ENCODE measurements at regions not wholly inside any gene's neighbourhood (a gene's known extent, or its start where the extent isn't known, plus 50 kb on each side); places are given as distances from the start of the nearest gene placed in this dataset.

GRCh38 chr14:97688631-97689336, 891.6 kb downstream of the VRK1 start:
- Mint-ChIP-seq H3K27ac (no peak overlapping the region), H3K27me3 (no peaks in the 10 kb centered on the region), H3K9me3 (peaks cover 3% of the 10 kb centered on the region), H3K36me3 (no peaks in the 10 kb centered on the region), H3K4me3 (no peak overlapping the region), H3K4me1 (no peaks in the 10 kb centered on the region)
- ATAC-seq: no peak

DNA sequence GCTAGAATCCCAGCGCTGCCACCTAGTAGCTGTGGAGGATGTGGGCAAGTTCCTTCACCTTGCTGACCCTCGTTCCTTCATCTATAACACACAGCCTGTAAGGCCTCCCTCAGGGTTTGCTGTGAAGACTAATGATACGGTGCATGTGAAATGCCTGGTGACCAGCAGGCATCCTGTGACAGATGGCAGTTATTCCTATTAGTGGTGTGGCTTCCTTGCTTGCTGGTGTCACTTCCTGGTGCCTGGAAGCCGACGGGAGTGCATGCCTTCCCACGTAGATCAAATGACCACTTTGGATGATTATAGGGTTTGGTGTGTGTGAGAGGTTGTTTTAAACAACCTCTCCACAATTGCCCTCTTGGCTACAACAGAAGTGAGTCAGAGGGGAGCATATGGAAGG, 894.9 kb downstream of the VRK1 start:
- H3K27ac Mint-ChIP-seq: no peak overlapping the region
- H3K36me3 Mint-ChIP-seq: no peaks in the 10 kb centered on the region
- H3K27me3 Mint-ChIP-seq: no peaks in the 10 kb centered on the region
- no peak for ATAC-seq
- H3K4me3 Mint-ChIP-seq: no peak overlapping the region
- H3K9me3 Mint-ChIP-seq: peaks cover 3% of the 10 kb centered on the region
- H3K4me1 Mint-ChIP-seq: no peaks in the 10 kb centered on the region

DNA sequence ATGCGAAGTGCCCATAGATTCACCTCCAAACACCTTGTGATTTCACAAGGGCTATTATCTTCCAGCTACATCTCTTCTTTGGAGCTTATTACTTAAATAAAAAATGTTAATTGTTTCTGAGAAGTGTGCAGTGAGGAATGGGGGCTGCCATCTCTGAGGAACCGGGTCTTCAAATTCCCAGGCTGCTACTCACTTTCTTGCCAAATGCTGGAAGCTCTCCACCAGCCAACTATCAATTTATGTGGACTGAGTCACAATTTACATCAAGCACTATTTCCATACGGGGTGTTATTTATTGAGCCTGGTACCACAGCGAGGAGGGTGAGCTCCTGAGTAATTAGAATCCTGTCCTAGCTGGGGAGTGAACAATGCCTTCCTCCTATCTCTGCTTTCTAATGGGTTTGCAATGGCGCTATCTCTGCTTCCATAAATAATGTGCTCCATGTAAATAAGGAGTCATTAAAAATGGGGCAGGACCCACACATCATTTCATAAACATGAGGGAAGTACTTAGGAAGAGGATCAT, 898.3 kb downstream of the VRK1 start:
- Mint-ChIP-seq H3K27ac (no peak overlapping the region), H3K4me1 (no peaks in the 10 kb centered on the region), H3K4me3 (no peak overlapping the region), H3K36me3 (no peaks in the 10 kb centered on the region), H3K9me3 (peaks cover 8% of the 10 kb centered on the region), H3K27me3 (no peaks in the 10 kb centered on the region)
- ATAC-seq: no peak

DNA sequence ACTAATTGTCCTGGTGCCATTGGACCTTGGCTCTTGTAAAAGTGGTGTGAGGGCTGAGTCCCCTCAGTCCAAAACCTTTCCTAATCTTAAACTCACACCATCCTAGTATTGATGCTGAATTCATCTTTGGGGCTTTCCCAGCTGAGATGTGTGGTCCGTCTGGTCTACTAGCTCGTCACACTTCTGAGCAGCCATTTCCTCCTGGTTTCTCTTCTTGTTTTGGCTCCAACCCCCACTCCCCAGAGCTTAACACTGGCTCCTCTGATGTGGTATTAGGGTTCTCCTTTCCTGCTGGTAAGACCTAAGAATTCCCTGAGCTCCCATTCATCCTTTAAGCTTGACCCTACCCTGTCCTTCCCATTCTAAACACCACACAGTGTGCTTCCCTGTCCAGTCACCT, 900.6 kb downstream of the VRK1 start:
- Mint-ChIP-seq H3K9me3 (peaks cover 10% of the 10 kb centered on the region), H3K4me3 (no peak overlapping the region), H3K27me3 (no peaks in the 10 kb centered on the region), H3K4me1 (no peaks in the 10 kb centered on the region), H3K27ac (no peak overlapping the region), H3K36me3 (no peaks in the 10 kb centered on the region)
- ATAC-seq: no peak

- Mint-ChIP-seq H3K9me3 (peaks cover 10% of the 10 kb centered on the region), H3K4me3 (no peak overlapping the region), H3K27me3 (no peaks in the 10 kb centered on the region), H3K27ac (no peak overlapping the region), H3K4me1 (no peaks in the 10 kb centered on the region), H3K36me3 (no peaks in the 10 kb centered on the region)
- no peak for ATAC-seq
Measured at GRCh38 chr14:97699026-97699425, 901.8 kb downstream of the VRK1 start.

GRCh38 chr14:97703006-97703760, 906.0 kb downstream of the VRK1 start:
- no peak overlapping the region for H3K27ac Mint-ChIP-seq
- H3K9me3 Mint-ChIP-seq: peaks cover 12% of the 10 kb centered on the region
- no peaks in the 10 kb centered on the region for H3K4me1 Mint-ChIP-seq
- ATAC-seq: no peak
- no peaks in the 10 kb centered on the region for H3K27me3 Mint-ChIP-seq
- no peaks in the 10 kb centered on the region for H3K36me3 Mint-ChIP-seq
- no peak overlapping the region for H3K4me3 Mint-ChIP-seq

DNA sequence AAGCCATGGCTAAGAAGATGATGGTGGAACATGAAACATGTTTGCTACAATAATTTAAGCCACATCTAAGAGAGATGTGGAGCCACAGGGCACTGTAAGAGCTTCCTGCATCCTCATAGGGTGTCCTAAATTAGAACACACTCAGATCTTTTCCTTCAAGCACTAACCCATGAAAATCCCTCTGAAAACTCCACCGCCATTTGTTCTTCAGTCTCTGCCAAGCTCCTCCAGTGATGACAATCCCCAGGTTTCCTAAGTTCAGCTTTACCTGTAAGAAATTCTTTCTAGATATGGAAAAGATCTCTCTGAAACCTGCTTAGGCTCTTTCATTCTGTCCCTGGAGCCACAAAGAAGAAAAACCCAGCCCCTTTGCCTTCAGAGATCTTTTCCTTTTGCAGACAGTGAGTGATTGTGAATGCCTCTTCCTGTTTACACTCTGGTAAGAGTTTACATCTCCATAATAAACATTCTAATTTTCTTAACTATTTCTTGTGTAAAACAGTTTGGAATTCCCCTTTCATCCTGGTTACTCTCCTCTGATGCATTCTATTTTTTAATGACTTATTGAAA, 907.2 kb downstream of the VRK1 start:
- Mint-ChIP-seq H3K27ac (no peak overlapping the region), H3K36me3 (no peaks in the 10 kb centered on the region), H3K9me3 (peaks cover 14% of the 10 kb centered on the region), H3K4me3 (no peak overlapping the region), H3K27me3 (no peaks in the 10 kb centered on the region), H3K4me1 (no peaks in the 10 kb centered on the region)
- ATAC-seq: no peak

DNA sequence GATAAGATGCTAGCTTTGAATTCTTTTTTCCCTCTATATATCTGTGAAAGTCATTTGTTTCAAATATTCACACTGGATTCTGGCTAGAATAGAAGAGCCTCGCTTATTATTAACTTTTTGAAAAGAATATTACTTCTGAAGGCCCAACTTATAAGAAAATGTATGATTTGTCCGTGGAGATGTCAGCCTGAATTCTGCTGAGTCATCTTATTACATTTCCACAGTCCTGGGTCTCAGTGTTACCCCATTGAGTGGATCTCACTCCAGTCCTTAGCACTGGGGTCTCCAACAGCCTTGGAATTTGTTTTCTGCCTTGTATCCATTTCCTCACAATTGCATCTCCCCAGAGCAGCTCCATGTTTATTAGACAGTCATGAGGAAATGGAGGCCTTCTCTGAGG, 907.9 kb downstream of the VRK1 start:
- Mint-ChIP-seq H3K27ac (no peak overlapping the region), H3K27me3 (no peaks in the 10 kb centered on the region), H3K36me3 (no peaks in the 10 kb centered on the region), H3K9me3 (peaks cover 14% of the 10 kb centered on the region), H3K4me1 (no peaks in the 10 kb centered on the region), H3K4me3 (no peak overlapping the region)
- ATAC-seq: no peak

DNA sequence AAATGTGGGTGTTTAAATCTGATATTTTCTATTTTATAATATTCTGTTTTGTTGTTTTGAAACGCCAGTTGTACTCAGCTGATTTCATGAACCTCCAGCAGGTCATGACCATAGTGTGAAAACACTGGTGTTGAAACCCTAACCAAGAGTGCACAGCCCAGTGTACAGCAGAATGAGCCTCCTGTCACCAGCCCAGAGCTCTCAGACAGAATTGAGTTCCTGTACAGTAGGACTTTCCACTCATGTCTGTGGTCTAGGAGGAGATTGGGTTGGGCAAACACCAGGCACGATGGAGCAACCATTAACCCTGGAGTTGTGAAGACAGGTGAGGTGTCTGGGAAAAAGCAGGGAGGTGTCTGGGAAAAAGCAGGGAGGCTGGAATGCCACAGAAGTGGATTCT, 908.8 kb downstream of the VRK1 start:
- H3K4me3 Mint-ChIP-seq: no peak overlapping the region
- H3K9me3 Mint-ChIP-seq: peaks cover 14% of the 10 kb centered on the region
- no peak for ATAC-seq
- no peaks in the 10 kb centered on the region for H3K27me3 Mint-ChIP-seq
- H3K27ac Mint-ChIP-seq: no peak overlapping the region
- no peaks in the 10 kb centered on the region for H3K4me1 Mint-ChIP-seq
- no peaks in the 10 kb centered on the region for H3K36me3 Mint-ChIP-seq

DNA sequence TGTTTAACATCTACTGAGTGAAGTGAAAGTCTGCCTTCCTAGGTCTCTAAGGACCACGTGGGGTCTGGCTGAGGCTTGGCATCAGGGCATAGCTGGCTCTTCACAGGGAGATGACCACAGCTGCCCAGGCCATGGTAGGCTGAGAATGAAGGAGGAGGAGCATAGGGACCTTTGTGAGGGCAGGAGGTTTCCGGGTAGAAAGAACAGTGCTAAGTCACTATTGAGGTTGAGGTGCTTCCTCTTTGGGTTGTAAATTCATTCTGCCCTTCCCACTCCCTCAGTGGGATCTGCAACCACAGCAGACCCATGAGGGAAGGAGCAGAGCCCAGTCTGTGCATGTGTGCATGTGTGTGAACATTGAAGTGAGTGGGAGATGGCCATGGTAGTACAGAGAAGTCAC, 909.6 kb downstream of the VRK1 start:
- Mint-ChIP-seq H3K36me3 (no peaks in the 10 kb centered on the region), H3K4me3 (no peak overlapping the region), H3K4me1 (no peaks in the 10 kb centered on the region), H3K9me3 (peaks cover 11% of the 10 kb centered on the region), H3K27ac (no peak overlapping the region), H3K27me3 (no peaks in the 10 kb centered on the region)
- ATAC-seq: no peak

DNA sequence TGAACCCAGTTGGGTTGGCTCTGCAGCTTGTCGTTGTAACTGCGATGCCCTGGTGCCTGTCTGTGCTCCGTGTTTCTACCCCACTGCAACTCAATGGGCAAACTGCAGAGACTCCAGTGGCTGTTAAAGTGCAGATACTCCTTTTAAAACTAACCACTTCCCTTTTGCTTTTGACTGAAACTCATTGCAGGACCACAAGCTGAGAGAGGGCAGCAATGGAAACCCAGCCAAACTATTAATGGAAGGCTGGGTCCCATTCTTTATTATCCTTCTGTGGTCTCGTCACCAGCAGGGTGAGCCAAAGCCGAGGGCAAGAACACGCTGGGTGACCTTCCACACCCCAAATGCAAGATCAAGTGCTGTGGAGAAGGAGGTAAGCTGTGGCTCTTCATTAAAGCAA, 910.4 kb downstream of the VRK1 start:
- no peak overlapping the region for H3K4me3 Mint-ChIP-seq
- no peaks in the 10 kb centered on the region for H3K27me3 Mint-ChIP-seq
- ATAC-seq: no peak
- H3K4me1 Mint-ChIP-seq: no peaks in the 10 kb centered on the region
- H3K9me3 Mint-ChIP-seq: peaks cover 11% of the 10 kb centered on the region
- no peaks in the 10 kb centered on the region for H3K36me3 Mint-ChIP-seq
- H3K27ac Mint-ChIP-seq: no peak overlapping the region

DNA sequence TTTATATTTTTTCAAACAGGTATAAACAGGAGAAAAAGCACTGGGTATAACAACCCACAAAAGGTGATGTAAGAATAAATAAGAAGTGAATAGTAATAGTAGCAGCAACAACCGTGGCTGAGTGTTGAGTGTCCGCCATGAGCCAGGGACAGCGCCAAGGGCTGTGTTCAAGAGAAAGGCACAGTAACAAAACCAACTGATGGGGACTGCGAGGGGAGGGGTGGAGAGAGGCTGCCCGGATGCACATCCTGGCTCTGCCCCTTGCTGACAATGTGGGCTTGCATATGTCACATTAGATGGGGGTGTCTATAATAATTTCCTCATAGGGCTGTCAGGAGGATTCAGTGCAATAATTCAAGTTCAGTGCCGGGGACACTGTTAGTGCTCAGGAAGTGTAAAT, 912.4 kb downstream of the VRK1 start:
- Mint-ChIP-seq H3K27me3 (no peaks in the 10 kb centered on the region), H3K27ac (no peak overlapping the region), H3K36me3 (no peaks in the 10 kb centered on the region), H3K9me3 (peaks cover 11% of the 10 kb centered on the region), H3K4me1 (no peaks in the 10 kb centered on the region), H3K4me3 (no peak overlapping the region)
- ATAC-seq: no peak

- ATAC-seq: no peak
- Mint-ChIP-seq H3K27me3 (no peaks in the 10 kb centered on the region), H3K27ac (no peak overlapping the region), H3K36me3 (no peaks in the 10 kb centered on the region), H3K9me3 (peaks cover 11% of the 10 kb centered on the region), H3K4me1 (no peaks in the 10 kb centered on the region), H3K4me3 (no peak overlapping the region)
Measured at GRCh38 chr14:97710726-97711125, 913.5 kb downstream of the VRK1 start.

GRCh38 chr14:97712471-97712870, 915.3 kb downstream of the VRK1 start:
- ATAC-seq: no peak
- Mint-ChIP-seq H3K27me3 (no peaks in the 10 kb centered on the region), H3K9me3 (peaks cover 5% of the 10 kb centered on the region), H3K27ac (no peak overlapping the region), H3K4me3 (no peak overlapping the region), H3K4me1 (no peaks in the 10 kb centered on the region), H3K36me3 (no peaks in the 10 kb centered on the region)

DNA sequence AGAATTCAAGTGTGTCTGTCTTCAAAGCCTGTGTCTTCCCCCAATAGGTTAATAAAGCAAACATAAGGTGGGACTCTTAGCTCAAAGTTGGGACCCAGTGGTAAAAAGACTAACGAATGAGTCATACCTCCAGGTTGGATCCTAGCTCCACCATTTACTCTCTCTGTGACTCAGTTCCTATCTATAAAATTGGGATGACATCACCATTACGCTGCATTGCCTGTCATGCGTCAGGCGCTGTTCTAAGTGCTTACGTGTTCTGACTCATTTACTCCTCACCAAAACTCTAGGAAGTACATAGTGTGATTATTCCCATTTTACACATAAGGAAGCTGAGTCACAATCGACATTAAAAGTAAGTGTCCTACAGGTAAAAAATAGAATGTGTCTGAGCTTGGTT, 915.8 kb downstream of the VRK1 start:
- no peak for ATAC-seq
- no peak overlapping the region for H3K27ac Mint-ChIP-seq

More for the DNA sequence above, 915.8 kb downstream of the VRK1 start:
- peaks cover 5% of the 10 kb centered on the region for H3K9me3 Mint-ChIP-seq
- H3K4me3 Mint-ChIP-seq: no peak overlapping the region
- H3K36me3 Mint-ChIP-seq: no peaks in the 10 kb centered on the region
- no peaks in the 10 kb centered on the region for H3K4me1 Mint-ChIP-seq
- no peaks in the 10 kb centered on the region for H3K27me3 Mint-ChIP-seq

All from stimulated activated memory B cell treated with anti-CD40 and anti-IgM and Interleukin-4, amounts not matched to agents 10 μg/mL and 1 μg/mL and 100 μg/mL, for 72 hours (primary cell).